GM18907 (cell line): ENCODE measurements at regions not wholly inside any gene's neighbourhood (a gene's known extent, or its start where the extent isn't known, plus 50 kb on each side); places are given as distances from the start of the nearest gene placed in this dataset.
"Not testable (repeated sequence)": the region's sequence is repeated elsewhere in the genome, so short reads cannot be mapped to it uniquely, and the experiment has no call there.

Experiments
- ATAC-seq: cut with Tn5 transposase; IDR thresholded peaks from one replicate; pipeline ENCODE4 v1.9.1; 2021; ENCODE audit warnings: mild to moderate bottlenecking, moderate library complexity; ENCODE audit not compliant: unreplicated experiment

DNA sequence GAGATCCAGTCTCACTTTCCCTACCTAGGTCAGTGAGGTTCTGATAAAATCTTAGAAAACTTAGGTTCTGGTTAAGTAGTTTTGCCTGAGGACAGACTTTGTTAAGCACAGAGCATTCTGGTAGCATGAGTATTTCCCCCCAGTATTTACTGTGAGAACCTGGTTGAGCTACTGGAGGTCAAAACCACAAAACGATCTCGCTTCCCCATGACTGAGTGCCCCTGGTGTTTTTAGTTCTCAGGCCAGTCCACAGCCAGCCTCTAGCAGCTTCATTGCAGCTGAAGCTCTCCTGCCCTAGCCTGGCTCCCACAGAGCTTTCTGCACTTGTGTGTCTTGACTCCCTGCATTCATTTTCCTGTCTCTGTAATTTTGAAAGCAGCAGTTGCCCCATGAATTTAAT lies 1138.2 kb downstream of the UQCRFS1 start:
- peak; percentile 85 for ATAC-seq

DNA sequence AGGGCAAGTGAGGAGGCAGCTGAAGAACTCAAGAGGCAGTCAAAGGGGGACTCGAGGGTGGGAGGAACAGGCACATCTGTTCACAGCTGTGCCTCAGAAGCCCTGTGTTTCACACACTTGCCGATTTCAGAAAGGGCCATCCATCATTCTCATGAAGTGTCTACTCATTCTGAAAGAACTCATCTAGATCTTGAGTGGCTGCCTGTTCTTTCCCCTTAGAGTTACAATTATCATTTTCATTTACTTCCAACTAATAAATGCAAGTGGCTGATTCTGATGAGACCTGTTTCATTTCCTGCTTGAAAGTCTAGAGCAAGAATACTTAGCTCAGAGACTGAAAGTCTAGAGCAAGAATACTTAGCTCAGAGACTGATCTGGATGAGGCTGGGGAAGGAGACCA lies 1145.1 kb downstream of the UQCRFS1 start:
- peak; percentile 73 for ATAC-seq

DNA sequence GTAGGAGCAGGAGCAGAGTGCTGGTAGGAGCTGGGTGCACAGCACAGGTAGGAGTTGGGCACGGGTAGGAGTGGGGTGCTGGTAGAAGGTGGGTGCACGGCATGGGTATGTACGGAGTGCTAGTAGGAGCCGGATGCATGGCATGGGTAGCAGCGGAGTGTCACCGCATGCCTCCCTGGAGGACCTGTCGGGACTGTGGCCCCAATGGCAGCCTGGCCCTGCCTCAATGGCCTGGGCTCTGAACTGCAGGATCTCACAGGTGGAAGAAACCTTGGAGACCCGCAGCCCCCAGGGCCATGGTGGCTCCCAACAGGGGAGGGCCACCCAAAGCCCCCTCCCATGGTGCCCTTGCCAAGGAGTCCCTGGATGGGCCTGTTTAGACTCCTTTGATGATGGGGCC lies 1146.0 kb downstream of the UQCRFS1 start:
- no peak for ATAC-seq

DNA sequence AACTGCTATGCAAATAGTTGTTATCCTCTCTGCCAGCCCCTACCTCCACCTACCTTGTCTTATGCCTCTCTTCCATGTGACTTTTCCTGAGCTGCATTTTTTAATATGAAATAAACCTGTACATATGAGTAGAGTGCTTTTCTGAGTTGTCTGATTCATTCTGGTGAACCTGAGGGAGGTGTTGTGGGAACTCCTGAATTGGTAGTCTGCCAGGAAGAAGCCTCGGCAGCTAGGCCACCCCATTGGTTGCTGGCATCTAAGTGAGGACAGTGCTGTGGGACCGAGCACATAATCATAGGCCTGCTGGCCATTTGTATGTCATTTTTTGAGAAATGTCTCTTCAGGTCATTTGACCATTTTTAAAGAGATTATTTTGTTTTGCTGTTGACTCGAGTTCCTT lies 1146.8 kb downstream of the UQCRFS1 start:
- no peak for ATAC-seq

DNA sequence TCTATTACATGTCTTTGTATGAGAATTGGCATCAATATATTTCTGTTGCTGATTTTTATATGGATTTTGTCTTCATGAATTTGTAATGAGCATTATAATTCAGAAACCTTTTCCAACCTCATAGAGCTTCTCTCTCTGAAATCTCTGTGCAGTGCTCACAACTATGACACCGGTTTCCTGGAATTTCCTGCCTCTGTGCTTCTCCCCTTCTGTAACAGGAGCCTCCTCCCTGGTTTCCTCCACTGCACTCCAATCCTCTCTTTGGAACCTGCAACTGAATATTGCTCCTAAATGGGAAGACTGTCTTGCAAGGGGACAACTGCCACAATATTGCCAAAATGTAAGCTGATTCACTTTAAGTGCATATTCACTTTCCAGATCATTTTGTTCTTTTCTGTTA lies 1147.9 kb downstream of the UQCRFS1 start:
- ATAC-seq = no peak

DNA sequence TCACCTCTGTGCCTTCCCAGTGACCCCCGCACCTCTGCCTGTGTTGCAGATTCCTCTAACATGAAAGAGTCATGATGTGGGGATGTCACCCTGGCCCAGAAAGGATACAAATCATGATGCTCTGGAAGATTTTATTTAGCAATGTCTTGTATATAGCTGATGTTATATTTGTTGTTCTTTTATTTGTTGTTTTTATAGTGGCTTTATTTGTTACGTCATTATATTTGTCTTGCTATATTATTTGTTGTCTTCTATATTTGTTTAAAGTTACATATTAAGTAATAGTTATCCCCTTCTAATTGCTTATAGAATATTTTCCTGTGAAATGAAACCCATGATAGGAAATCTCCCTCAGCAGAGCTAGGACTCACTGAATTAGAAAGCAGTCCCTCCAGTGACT lies 1149.2 kb downstream of the UQCRFS1 start:
- ATAC-seq = no peak

DNA sequence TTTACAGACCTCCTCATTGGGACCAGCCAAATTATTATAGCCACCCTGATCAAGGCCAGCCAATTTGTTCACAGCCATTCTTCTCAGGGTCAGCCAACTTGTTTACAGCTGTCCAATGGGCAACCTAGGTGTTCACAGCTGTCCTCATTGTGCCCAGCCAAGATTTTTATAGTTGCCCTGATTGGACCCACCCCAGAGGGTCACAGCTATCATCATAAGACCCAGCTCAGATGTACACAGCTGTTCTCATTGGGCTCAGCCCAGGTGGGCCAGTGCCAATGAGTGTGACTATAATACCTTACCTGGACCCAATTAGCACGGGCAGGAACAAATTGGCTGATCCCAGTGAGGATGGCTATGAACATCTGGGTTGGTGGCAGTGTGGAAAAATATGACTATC lies 1151.8 kb downstream of the UQCRFS1 start:
- no peak for ATAC-seq

DNA sequence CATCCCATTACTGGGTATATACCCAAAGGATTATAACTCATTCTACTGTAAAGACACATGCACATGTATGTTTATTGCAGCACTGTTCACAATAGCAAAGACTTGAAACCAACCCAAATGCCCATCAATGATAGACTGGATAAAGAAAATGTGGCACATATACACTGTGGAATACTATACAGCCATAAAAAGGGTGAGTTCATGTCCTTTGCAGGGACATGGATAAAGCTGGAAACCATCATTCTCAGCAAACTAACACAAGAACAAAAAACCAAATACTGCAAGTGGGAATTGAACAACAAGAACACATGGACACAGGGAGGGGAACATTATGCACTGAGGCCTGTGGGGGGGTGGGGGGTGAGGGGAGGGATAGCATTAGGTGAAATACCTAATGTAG lies 1155.9 kb downstream of the UQCRFS1 start:
- ATAC-seq = not testable (repeated sequence)

DNA sequence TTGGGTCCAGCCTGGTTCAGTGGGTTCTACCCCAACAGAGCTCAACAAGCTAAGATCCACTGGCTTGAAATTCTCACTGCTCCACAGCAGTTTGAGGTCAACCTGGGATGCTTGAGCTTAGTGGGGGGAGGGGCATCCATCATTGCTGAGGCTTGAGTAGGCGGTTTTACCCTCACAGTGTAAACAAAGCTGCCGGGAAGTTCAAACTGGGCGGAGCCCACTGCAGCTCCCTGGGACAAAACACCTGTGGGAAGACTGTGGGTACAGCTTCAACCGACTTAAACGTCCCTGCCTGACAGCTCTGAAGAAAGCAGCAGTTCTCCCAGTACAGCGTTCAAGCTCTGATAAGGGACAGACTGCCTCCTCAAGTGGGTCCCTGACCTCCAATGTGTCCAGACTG lies 1161.9 kb downstream of the UQCRFS1 start:
- no peak for ATAC-seq

DNA sequence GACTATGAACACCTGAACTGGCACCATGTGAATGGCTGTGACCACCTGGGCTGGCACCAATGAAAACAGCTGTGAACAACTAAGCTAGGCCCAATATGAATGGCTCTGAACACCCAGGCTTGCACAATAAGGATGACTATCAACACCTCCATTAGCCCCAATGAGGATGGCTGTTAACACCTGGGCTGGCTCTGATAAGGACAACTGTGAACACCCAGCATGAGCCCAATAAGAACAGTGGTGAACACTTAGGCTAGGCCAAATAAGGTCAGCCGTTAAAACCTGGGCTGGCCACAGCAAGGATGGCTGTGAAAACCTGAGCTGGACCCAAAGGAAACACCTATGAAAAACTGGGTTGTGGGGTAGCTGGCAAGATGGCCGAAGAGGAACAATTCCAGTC lies 1163.1 kb downstream of the UQCRFS1 start:
- ATAC-seq = no peak

DNA sequence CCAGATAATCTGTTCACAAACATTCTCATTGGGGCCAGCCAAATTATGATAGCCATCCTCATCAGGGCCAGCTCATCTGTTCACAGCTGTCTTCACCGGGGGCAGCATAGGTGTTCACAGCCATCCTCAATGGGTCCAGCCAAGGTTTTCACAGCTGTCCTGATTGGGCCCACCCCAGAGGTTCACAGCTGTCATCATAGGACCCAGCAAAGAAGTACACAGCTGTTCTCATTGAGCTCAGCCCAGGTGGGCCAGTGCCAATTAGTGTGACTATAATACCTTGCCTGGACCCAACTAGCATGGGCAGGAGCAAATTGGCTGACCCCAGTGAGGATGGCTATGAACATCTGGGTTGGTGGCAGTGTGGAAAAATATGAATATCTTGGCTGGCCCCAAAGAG lies 1166.0 kb downstream of the UQCRFS1 start:
- no peak for ATAC-seq

DNA sequence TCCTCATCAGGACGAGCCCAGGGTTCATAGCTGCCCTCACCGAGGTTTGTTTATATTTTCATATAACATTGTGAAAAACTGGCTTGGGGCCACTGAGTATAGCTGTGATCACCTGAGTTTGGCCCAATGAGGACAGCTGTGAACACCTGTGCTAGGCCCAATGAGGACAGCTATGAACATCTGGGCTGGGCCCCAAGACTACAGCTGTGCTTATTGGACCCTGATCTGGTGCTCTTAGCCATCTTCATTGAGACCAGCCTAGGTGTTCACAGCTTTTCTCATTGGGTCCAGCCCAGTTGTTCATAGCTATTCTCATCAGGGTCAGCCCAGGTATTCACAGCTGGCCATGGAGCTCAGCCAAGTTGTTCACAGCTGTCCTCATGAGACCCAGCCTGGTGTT lies 1167.3 kb downstream of the UQCRFS1 start:
- no peak for ATAC-seq

DNA sequence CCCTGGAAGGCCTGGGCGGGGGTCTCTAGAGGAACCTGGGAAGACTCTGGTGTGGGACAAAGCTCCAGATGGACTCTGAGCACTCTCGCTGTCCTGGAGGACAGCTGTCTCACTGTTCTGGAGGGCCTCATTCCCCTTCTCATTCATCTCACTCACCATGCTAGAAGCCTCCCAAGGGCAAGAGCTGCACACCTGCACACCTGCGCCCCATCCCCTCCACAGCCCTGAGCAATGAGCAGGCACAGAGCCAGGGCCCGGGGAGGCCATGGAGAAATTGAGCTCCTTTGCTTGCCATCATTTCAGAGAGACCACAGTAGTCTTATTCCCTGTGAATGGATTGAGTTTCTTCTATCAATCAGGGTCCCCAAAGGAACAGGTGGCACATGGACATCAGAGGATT lies 1168.5 kb downstream of the UQCRFS1 start:
- ATAC-seq = no peak

DNA sequence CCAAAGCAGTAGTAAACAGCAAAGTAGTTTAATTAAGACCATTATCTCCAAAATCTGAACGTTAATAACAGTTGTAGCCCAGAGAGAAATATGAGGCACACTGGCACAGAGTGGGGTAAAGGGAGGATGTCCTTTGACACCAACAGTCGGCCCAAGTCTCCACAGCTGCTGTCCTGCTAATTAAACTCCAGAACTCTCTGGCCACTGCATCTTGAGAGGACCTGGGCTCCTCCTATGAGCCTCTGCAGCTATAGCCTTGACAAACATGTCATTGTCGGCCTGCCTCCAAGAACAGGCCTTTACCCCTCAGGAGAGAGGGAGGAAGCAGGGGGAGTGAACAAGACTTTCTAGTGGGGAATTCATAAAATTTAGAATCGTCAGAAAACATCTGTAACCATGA lies 1170.4 kb downstream of the UQCRFS1 start:
- ATAC-seq = no peak

DNA sequence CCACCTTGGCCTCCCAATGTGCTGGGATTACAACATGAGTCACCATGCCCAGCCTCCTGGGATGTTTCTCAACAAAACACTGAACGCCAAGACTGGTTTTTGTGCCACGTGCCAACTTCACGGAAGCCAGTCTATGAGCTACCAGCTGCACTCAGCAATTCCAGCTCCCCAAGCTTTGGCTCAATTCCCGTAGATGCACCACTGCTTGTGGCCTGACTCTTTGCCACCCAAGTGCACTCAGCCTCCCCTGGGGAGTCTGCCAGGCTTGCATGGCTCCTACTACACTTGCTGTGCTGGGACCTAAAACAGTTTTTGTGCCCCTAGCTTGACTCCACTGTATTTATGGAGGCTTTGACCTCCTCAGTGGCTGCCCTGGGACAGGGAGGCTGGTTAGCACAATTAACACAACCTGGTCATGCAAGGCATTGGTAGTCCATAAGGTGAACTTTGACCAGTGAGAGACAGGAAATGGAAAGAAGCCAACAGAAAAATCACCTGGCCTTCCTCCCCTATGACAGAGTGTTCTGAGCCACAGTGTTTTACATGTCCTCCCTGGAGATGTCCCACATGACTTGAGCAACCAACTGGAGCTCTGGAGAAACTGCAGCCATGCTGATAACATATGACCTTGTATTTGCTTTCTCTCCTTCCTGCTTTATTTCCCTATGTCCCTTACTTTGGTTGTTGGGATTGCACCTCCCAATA lies 1173.1 kb downstream of the UQCRFS1 start:
- ATAC-seq = no peak

DNA sequence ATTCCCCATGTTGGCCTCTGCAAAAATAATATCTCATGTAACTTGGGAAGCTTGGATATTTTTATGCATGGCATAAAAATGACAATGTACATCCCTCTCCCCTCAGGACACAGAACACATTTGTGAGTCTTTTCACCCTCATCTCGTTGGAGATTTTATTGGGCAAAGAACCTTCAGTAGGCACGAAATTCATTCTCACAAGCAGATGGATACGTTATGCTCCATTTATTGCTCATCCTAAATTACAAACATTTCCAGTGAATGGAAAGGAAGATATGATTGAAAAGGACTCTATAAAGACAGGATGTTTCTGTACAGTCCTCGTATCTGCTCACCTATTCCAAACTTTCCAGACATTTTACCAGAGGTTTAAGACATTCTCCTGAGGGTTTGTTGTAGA lies 1175.8 kb downstream of the UQCRFS1 start:
- ATAC-seq = no peak

DNA sequence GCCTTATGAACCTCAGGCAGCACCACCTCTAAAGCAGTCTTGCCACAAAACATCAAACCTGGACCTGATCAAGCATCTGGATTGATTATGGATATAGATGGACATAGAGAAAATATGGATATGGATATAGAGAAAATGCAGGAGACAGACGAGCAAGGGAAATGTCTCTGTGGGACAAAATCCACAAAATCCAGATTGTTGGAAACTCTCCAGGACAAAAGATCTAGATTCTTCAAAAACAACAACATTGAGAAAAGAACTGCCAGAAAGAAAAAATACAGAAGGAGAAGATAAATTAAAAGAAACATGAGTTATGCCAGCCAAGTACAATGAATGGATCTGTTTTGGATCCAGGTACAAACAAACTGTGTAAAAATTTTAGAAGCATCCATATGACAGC lies 1176.5 kb downstream of the UQCRFS1 start:
- no peak for ATAC-seq

DNA sequence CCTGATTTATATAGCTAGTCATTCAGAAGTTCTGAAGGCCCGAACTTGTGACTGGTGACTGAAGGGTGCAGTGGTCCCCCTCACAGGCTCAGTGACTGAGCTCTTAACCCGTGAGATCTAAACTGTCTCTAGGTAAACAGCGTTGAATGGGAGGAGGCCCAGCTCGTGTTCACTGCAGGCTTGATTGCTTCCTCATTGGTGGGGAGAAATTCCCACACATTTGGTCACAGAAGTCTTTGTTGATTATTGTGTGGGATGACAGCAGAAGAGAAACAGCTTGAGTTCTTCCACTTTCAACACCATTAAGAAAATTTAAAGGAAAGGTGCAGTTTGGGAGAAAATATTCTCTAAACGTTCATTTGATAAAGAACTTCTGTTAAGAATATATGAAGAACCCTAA lies 1178.0 kb downstream of the UQCRFS1 start:
- no peak for ATAC-seq

DNA sequence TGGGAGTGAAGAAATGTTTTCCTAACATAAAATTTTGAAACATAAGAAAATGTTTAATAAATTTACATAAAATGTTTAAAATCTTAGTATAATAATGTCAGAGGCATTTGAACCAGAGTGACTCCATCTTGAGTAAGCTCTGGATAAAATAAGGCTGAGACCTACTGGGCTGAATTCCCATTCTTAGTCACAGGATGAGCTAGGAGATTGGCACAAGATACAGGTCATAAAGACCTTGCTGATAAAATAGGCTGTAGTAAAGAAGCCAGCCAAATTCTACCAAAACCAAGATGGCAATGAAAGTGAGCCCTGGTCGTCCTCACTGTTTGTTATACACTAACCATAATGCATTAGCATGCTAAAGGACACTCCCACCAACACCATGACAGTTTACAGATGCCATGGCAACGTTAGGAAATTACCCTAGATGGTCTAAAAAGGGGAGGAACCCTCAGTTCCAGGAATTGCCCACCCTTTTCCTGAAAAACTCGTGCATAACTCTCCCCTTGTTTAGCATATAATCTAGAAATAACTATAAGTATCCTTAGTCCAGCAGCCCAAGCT lies 1184.0 kb downstream of the UQCRFS1 start:
- no peak for ATAC-seq

DNA sequence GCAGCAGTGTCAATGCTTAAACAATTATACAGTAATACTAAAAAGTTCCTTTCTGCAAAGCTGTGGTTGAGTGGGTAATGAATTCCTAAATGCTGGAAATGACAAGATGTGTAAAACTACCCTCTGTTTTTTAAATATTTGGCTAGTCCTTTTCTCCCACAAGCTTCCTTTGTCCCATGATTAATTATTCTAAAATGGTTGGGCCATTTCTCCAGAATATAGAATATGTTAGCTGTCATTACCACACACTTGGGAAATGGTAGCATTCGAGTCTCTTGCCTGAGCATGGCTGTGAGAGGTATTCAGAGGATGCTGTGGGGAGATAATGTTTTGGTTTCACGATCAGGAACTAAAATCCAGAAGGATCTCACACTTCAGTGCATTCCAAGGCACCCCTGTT lies 1185.8 kb downstream of the UQCRFS1 start:
- no peak for ATAC-seq

DNA sequence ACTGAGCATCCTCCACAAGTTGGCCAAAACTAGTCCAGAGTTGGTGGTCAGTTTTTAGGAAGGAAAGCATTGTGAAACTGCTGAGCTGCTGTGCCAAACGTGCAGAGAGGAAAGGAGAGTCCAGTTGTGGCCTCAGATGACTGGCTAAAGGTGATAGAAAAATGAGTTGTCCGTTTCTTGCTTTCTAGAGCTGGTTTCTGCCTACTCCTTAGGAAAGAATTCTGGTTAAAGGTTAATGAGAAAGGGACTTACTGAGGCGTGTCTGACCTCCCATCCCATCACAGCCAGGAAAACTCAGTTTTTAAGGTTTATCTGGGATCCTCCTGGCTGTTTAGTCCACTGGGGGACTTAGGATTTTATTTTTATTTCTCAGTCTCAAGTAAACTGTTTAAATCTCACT lies 1186.3 kb downstream of the UQCRFS1 start:
- no peak for ATAC-seq

DNA sequence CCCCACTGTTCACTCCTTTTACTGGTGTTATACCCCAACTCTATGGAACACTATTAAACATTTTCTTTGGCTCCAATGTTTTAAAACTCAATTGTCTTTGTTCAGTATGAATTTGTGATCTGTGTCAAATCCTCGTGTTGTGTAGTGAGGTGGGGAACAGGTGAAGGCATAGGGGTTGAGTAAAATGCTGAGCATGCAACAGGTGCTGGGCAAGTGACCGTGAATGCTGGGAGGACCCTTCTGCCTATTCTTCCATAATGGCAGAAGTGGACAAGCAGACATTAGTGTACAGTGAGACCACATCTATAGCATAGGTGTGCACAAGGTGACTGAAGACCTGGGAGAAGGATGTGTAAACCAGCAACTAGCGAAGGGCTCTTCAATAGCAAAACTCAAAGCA lies 1188.0 kb downstream of the UQCRFS1 start:
- ATAC-seq = no peak

DNA sequence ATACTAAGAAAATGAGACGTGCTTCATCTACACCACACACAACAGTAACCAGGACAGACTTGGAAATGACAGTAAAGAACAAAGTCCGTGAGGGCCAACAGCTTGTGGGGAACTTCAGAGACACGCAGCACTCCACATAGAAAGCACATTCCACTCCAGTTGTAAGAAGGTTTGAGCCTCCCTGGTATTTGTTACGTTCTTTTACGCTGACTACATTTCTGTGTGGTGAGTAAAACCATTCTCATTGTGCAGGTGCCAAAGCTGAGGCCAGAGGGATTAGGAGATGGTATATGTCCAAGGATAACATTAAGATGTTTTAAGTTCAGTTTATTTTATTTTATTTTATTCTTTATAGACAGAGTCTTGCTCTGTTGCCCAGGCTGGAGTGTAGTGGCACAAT lies 1189.9 kb downstream of the UQCRFS1 start:
- no peak for ATAC-seq
